ENCODE measurements at regions not wholly inside any gene's neighbourhood (a gene's known extent, or its start where the extent isn't known, plus 50 kb on each side); places are given as distances from the start of the nearest gene placed in this dataset.

- TF ChIP-seq CTCF (IDR thresholded peaks at IDR 0.05; ENCODE audit: low read depth, low read length, poor library complexity, severe bottlenecking) (no peak), EZH2phosphoT487 (IDR thresholded peaks at IDR 0.05; ENCODE audit: borderline replicate concordance, low read length) (no peak)
Measured at GRCh38 chr10:28479927-28480627, 52.8 kb upstream of the WAC start.
